GM21390 (cell line): ENCODE measurements at regions not wholly inside any gene's neighbourhood (a gene's known extent, or its start where the extent isn't known, plus 50 kb on each side); places are given as distances from the start of the nearest gene placed in this dataset.

Experiments used
- ATAC-seq: cut with Tn5 transposase; IDR thresholded peaks from one replicate; pipeline ENCODE4 v1.9.1; 2021; ENCODE audit not compliant: unreplicated experiment

GRCh38 chr16:52597772-52598483 is 51.0 kb upstream of the TOX3 start:
- ATAC-seq = no peak

GRCh38 chr16:52597073-52597771 is 50.3 kb upstream of the TOX3 start:
- no peak for ATAC-seq
